ENCODE measurements at regions not wholly inside any gene's neighbourhood (a gene's known extent, or its start where the extent isn't known, plus 50 kb on each side); places are given as distances from the start of the nearest gene placed in this dataset.

DNA sequence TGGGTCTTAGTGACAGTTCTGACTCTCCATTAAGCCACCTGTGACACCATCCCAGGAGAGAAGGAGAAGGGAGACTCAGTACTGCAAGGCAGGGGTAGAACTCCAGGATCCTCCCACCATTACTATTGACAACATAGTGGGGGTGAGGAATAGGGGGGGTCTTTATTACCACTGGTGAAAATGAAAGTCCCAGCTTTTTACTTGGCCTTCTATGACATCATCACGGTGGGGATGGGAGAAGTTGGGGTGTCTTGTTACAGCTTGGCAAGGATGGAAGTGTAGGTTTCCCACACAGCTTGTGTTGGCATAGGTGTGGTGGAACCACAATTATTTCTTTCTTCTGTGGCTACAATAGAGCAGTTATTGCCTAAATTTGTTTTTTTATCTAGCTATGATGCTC is 203.9 kb upstream of the DTNA start:
- TF ChIP-seq, protein P1, sequence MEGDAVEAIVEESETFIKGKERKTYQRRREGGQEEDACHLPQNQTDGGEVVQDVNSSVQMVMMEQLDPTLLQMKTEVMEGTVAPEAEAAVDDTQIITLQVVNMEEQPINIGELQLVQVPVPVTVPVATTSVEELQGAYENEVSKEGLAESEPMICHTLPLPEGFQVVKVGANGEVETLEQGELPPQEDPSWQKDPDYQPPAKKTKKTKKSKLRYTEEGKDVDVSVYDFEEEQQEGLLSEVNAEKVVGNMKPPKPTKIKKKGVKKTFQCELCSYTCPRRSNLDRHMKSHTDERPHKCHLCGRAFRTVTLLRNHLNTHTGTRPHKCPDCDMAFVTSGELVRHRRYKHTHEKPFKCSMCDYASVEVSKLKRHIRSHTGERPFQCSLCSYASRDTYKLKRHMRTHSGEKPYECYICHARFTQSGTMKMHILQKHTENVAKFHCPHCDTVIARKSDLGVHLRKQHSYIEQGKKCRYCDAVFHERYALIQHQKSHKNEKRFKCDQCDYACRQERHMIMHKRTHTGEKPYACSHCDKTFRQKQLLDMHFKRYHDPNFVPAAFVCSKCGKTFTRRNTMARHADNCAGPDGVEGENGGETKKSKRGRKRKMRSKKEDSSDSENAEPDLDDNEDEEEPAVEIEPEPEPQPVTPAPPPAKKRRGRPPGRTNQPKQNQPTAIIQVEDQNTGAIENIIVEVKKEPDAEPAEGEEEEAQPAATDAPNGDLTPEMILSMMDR (IDR thresholded peaks at IDR 0.05), result no peak
- TF ChIP-seq POLR2A (IDR thresholded peaks at IDR 0.05), result no peak
